Breast epithelium (tissue), 4 donors: ENCODE measurements at regions not wholly inside any gene's neighbourhood (a gene's known extent, or its start where the extent isn't known, plus 50 kb on each side); places are given as distances from the start of the nearest gene placed in this dataset.
A peak's percentile ranks its signal among the peaks of the same experiment; 100 is the strongest.
"Not testable (repeated sequence)": the region's sequence is repeated elsewhere in the genome, so short reads cannot be mapped to it uniquely, and the experiment has no call there.

ENCODE experiments used
- DNase-seq, 2 donors: peaks; one replicate each; pipeline ENCODE4 v3.0.0-alpha.2; 2019; ENCODE audit warnings: low spot score in 2 of 2
- H3K27ac ChIP-seq, 2 donors: fragments of 200-600 bp; sonication (generic) in 1 of 2; one replicate each; pipeline ENCODE4 v1.5.1; 2016 to 2019; ENCODE audit warnings: mild to moderate bottlenecking in 1 of 2
- H3K27me3 ChIP-seq, 2 donors: fragments of 200-600 bp; sonication (generic) in 1 of 2; one replicate each; pipeline versions ENCODE4 v1.5.1 to v1.6.0; 2017 to 2019; ENCODE audit warnings: control low read depth in 1 of 2, mild to moderate bottlenecking in 1 of 2
- H3K36me3 ChIP-seq: fragments of 200-600 bp; one replicate; pipeline ENCODE4 v1.5.1; 2019
- H3K4me1 ChIP-seq, 2 donors: fragments of 200-600 bp; sonication (generic); one replicate each; pipeline ENCODE4 v1.5.1; 2016 to 2019; ENCODE audit warnings: control low read depth in 1 of 2
- H3K4me3 ChIP-seq, 3 donors: fragments of 200-600 bp; sonication (generic); 1 replicate in 2 of 3; 2 replicates in 1 of 3; pipeline ENCODE4 v1.5.1; 2016 to 2019; ENCODE audit warnings: mild to moderate bottlenecking in 3 of 3, moderate library complexity in 2 of 3
- H3K9me3 ChIP-seq, 2 donors: fragments of 200-600 bp; sonication (generic) in 1 of 2; one replicate each; pipeline ENCODE4 v1.5.1; 2016 to 2019; ENCODE audit warnings: control low read depth in 1 of 2
- CTCF ChIP-seq, 3 donors: fragments of 450-650 bp; IDR thresholded peaks; one replicate each; pipeline ENCODE4 v1.5.1; 2016 to 2017; ENCODE audit warnings: antibody characterized with exemption in 3 of 3, mild to moderate bottlenecking in 3 of 3, moderate library complexity in 3 of 3
- POLR2A ChIP-seq: fragments of 450-650 bp; IDR thresholded peaks from one replicate; pipeline ENCODE4 v1.6.1; 2016; ENCODE audit warnings: antibody characterized with exemption, mild to moderate bottlenecking, moderate library complexity
- POLR2AphosphoS5 ChIP-seq, 3 donors: sonication (generic); formaldehyde crosslinking; IDR thresholded peaks; one replicate each; pipeline ENCODE4 v1.6.1; 2017; ENCODE audit warnings: antibody characterized with exemption in 3 of 3
- intact Hi-C: fragments of 100-400 bp; cut with DNase I; formaldehyde crosslinking; loops from one replicate; pipeline ENCODE4 v1.15.1; 2023; ENCODE audit warnings: low total_unique reads

- Histone ChIP-seq H3K4me3 (no peak overlapping the region), H3K36me3 (no peaks in the 10 kb centered on the region), H3K27ac (no peak overlapping the region), H3K27me3 (peaks cover 0 to 88% of the 10 kb centered on the region in 2 donors), H3K9me3 (peaks cover 0 to 5% of the 10 kb centered on the region in 2 donors), H3K4me1 (no peaks in the 10 kb centered on the region)
- TF ChIP-seq POLR2A (no peak), POLR2AphosphoS5 (IDR thresholded peaks at IDR 0.05) (no peak), CTCF (IDR thresholded peaks at IDR 0.05) (no peak)
- intact Hi-C loops, result no loop called here
- no peak for DNase-seq
Observed at GRCh38 chr6:27550692-27551091, 77.8 kb upstream of the ZNF184 start.

GRCh38 chr6:27549241-27549598 is 76.3 kb upstream of the ZNF184 start:
- H3K4me3 ChIP-seq, H3K36me3 ChIP-seq, H3K9me3 ChIP-seq, H3K4me1 ChIP-seq, H3K27ac ChIP-seq, DNase-seq, intact Hi-C loops: not testable (repeated sequence)
- H3K27me3 ChIP-seq, result peaks cover 0 to 87% of the 10 kb centered on the region in 2 donors

- Histone ChIP-seq H3K27ac (no peak overlapping the region), H3K27me3 (peaks cover 0 to 85% of the 10 kb centered on the region in 2 donors), H3K4me3 (no peak overlapping the region), H3K4me1 (no peaks in the 10 kb centered on the region), H3K36me3 (no peaks in the 10 kb centered on the region), H3K9me3 (peaks cover 0 to 5% of the 10 kb centered on the region in 2 donors)
- DNase-seq, result no peak
- TF ChIP-seq POLR2AphosphoS5 (IDR thresholded peaks at IDR 0.05), result no peak
- no peak for TF ChIP-seq POLR2A
- no peak for TF ChIP-seq CTCF (IDR thresholded peaks at IDR 0.05)
- intact Hi-C loops, result no loop called here
Observed at GRCh38 chr6:27547157-27548075, 74.5 kb upstream of the ZNF184 start.

GRCh38 chr6:27546522-27546921 is 73.6 kb upstream of the ZNF184 start:
- Histone ChIP-seq H3K9me3 (peaks cover 0 to 8% of the 10 kb centered on the region in 2 donors), H3K27ac (no peak overlapping the region), H3K27me3 (peaks cover 0 to 88% of the 10 kb centered on the region in 2 donors), H3K36me3 (no peaks in the 10 kb centered on the region), H3K4me3 (no peak overlapping the region), H3K4me1 (no peaks in the 10 kb centered on the region)
- no peak for DNase-seq
- TF ChIP-seq POLR2AphosphoS5 (IDR thresholded peaks at IDR 0.05), result no peak
- TF ChIP-seq POLR2A, result no peak
- TF ChIP-seq CTCF (IDR thresholded peaks at IDR 0.05), result no peak
- intact Hi-C loops, result loop anchor here (1.0 kb wide), 1 partner anchor 11 kb away; no protein-coding TSS in a partner anchor

- Histone ChIP-seq H3K4me1 (no peaks in the 10 kb centered on the region), H3K4me3 (peak overlapping the region in 1 of 3 donors; percentile 1), H3K9me3 (peaks cover 0 to 8% of the 10 kb centered on the region in 2 donors), H3K27me3 (peaks cover 0 to 81% of the 10 kb centered on the region in 2 donors), H3K27ac (no peak overlapping the region), H3K36me3 (no peaks in the 10 kb centered on the region)
- TF ChIP-seq POLR2A, result no peak
- no peak for TF ChIP-seq POLR2AphosphoS5 (IDR thresholded peaks at IDR 0.05)
- no peak for DNase-seq
- intact Hi-C loops, result loop anchor here (1.0 kb wide), 1 partner anchor 12 kb away; no protein-coding TSS in a partner anchor
Observed at GRCh38 chr6:27545271-27546046, 72.6 kb upstream of the ZNF184 start.
